HT1080 (cell line): ENCODE measurements at regions not wholly inside any gene's neighbourhood (a gene's known extent, or its start where the extent isn't known, plus 50 kb on each side); places are given as distances from the start of the nearest gene placed in this dataset.
"Not testable (repeated sequence)": the region's sequence is repeated elsewhere in the genome, so short reads cannot be mapped to it uniquely, and the experiment has no call there.

ENCODE experiments used
- DNase-seq: peaks from one replicate; pipeline ENCODE4 v3.0.0-alpha.2; 2015; ENCODE audit warnings: low read depth

- not testable (repeated sequence) for DNase-seq
Measured at GRCh38 chr16:76716251-76716650, 439.1 kb downstream of the CNTNAP4 start.

- no peak for DNase-seq
Measured at GRCh38 chr16:76724181-76724580, 447.0 kb downstream of the CNTNAP4 start.

- peak; percentile 9 for DNase-seq
Measured at GRCh38 chr16:76729525-76729924, 452.3 kb downstream of the CNTNAP4 start.

GRCh38 chr16:76732894-76733293 lies 455.7 kb downstream of the CNTNAP4 start:
- DNase-seq = no peak

- no peak for DNase-seq
Measured at GRCh38 chr16:76741623-76742022, 449.4 kb upstream of the MON1B start.

GRCh38 chr16:76748461-76749348 lies 442.3 kb upstream of the MON1B start:
- no peak for DNase-seq

GRCh38 chr16:76749780-76750375 lies 441.1 kb upstream of the MON1B start:
- DNase-seq = no peak

- DNase-seq = no peak
Measured at GRCh38 chr16:76755496-76755895, 435.5 kb upstream of the MON1B start.

GRCh38 chr16:76756423-76756822 lies 434.6 kb upstream of the MON1B start:
- no peak for DNase-seq

- DNase-seq = no peak
Measured at GRCh38 chr16:76756951-76757350, 434.0 kb upstream of the MON1B start.

- no peak for DNase-seq
Measured at GRCh38 chr16:76766538-76766937, 424.5 kb upstream of the MON1B start.

GRCh38 chr16:76768316-76768715 lies 422.7 kb upstream of the MON1B start:
- DNase-seq = no peak

GRCh38 chr16:76768948-76769347 lies 422.0 kb upstream of the MON1B start:
- DNase-seq = no peak

GRCh38 chr16:76771216-76771615 lies 419.8 kb upstream of the MON1B start:
- DNase-seq = no peak

GRCh38 chr16:76777721-76778465 lies 413.1 kb upstream of the MON1B start:
- no peak for DNase-seq

- DNase-seq = no peak
Measured at GRCh38 chr16:76780556-76780955, 410.4 kb upstream of the MON1B start.

- no peak for DNase-seq
Measured at GRCh38 chr16:76784530-76784929, 406.5 kb upstream of the MON1B start.

- DNase-seq = no peak
Measured at GRCh38 chr16:76787394-76787793, 403.6 kb upstream of the MON1B start.

GRCh38 chr16:76791151-76791550 lies 399.8 kb upstream of the MON1B start:
- no peak for DNase-seq

GRCh38 chr16:76796416-76796815 lies 394.6 kb upstream of the MON1B start:
- no peak for DNase-seq

GRCh38 chr16:76796978-76797377 lies 394.0 kb upstream of the MON1B start:
- DNase-seq = no peak

- no peak for DNase-seq
Measured at GRCh38 chr16:76797457-76797856, 393.5 kb upstream of the MON1B start.
